H1 (cell line): ENCODE measurements at regions not wholly inside any gene's neighbourhood (a gene's known extent, or its start where the extent isn't known, plus 50 kb on each side); places are given as distances from the start of the nearest gene placed in this dataset.

Experiments
- CTCF ChIA-PET: fragments of 300-600 bp; sonication (Branson Sonifier 250); formaldehyde crosslinking; loops from one replicate; lab custom pipeline; 2021; ENCODE audit not compliant: partially characterized antibody; lab: Charles Lee
- POLR2A ChIA-PET: fragments of 300-600 bp; sonication (Branson Sonifier 250); formaldehyde crosslinking; loops from one replicate; lab custom pipeline; 2021; ENCODE audit warnings: inconsistent platforms; ENCODE audit not compliant: partially characterized antibody; lab: Charles Lee
- DNase-seq, 2 experiments: peaks; one replicate each; pipeline versions ENCODE4 v3.0.0 to v3.0.0-alpha.2; 2010 to 2022; ENCODE audit warnings: low spot score in 2 of 2, low read depth in 1 of 2, mixed read lengths in 1 of 2
- FAIRE-seq: peaks from 2 replicates; lab custom pipeline; 2011; peaks lifted over from hg19 to GRCh38; lab: Jason Lieb, UNC
- H2AFZ ChIP-seq: 2 replicates; pipeline ENCODE4 v1.8.1; 2012; ENCODE audit warnings: low read length, inconsistent platforms
- H2AK5ac ChIP-seq: 2 replicates; pipeline ENCODE4 v1.6.1; 2013; ENCODE audit warnings: low read depth, low read length
- H2BK120ac ChIP-seq: replicated peaks from 2 replicates; pipeline ENCODE3; 2013; ENCODE audit warnings: low read depth, low read length, inconsistent platforms
- H2BK12ac ChIP-seq: 2 replicates; pipeline ENCODE4 v1.6.1; 2013; ENCODE audit warnings: low read depth, low read length
- H2BK15ac ChIP-seq: 2 replicates; pipeline ENCODE4 v1.6.1; 2013; ENCODE audit warnings: low read length
- H2BK20ac ChIP-seq: 2 replicates; pipeline ENCODE4 v1.6.1; 2013; ENCODE audit warnings: low read length
- H2BK5ac ChIP-seq: 2 replicates; pipeline ENCODE4 v1.6.1; 2013; ENCODE audit warnings: low read depth, low read length
- H3K14ac ChIP-seq: 2 replicates; pipeline ENCODE4 v1.6.1; 2013; ENCODE audit warnings: inconsistent platforms; ENCODE audit not compliant: insufficient read length
- H3K18ac ChIP-seq: 2 replicates; pipeline ENCODE4 v1.6.1; 2013; ENCODE audit warnings: low read length; ENCODE audit errors: extremely low read depth
- H3K23ac ChIP-seq: 2 replicates; pipeline ENCODE4 v1.6.1; 2013; ENCODE audit warnings: inconsistent platforms; ENCODE audit not compliant: insufficient read length
- H3K23me2 ChIP-seq: 2 replicates; pipeline ENCODE4 v1.6.1; 2013; ENCODE audit warnings: low read depth, low read length
- H3K27ac ChIP-seq: 2 replicates; pipeline ENCODE4 v1.6.1; 2011; ENCODE audit warnings: low read depth, low read length, inconsistent platforms
- H3K27me3 ChIP-seq, 4 experiments: replicated peaks in 1 of 4; 1 replicate in 1 of 4; 2 replicates in 3 of 4; pipeline versions ENCODE4 v1.6.1 to v1.8.1; 2011 to 2013; ENCODE audit warnings: low read length in 3 of 4, mild to moderate bottlenecking in 3 of 4, inconsistent platforms in 2 of 4, mixed read lengths in 2 of 4, moderate library complexity in 1 of 4; ENCODE audit not compliant: control insufficient read depth in 3 of 4, insufficient read depth in 3 of 4; ENCODE audit errors: extremely low read depth in 1 of 4
- H3K36me3 ChIP-seq, 4 experiments: 2 replicates each; pipeline versions ENCODE4 v1.6.1 to v1.8.1; 2011 to 2013; ENCODE audit warnings: mild to moderate bottlenecking in 4 of 4, low read length in 3 of 4, moderate library complexity in 2 of 4, control low read depth in 1 of 4, inconsistent platforms in 1 of 4; ENCODE audit not compliant: insufficient read depth in 4 of 4, control insufficient read depth in 2 of 4
- H3K4ac ChIP-seq: replicated peaks from 2 replicates; pipeline ENCODE3; 2013; ENCODE audit warnings: low read length, low read depth, mixed read lengths, inconsistent platforms; ENCODE audit not compliant: insufficient read length
- H3K4me1 ChIP-seq, 4 experiments: replicated peaks in 1 of 4; 1 replicate in 1 of 4; 2 replicates in 3 of 4; pipeline versions ENCODE4 v1.6.1 to v1.8.1; 2011 to 2013; ENCODE audit warnings: low read length in 3 of 4, inconsistent platforms in 2 of 4, mixed read lengths in 1 of 4; ENCODE audit not compliant: insufficient read depth in 4 of 4, control insufficient read depth in 3 of 4
- H3K4me2 ChIP-seq, 2 experiments: 2 replicates each; pipeline versions ENCODE4 v1.6.1 to v1.8.1; 2011 to 2013; ENCODE audit warnings: low read depth in 2 of 2, low read length in 2 of 2, control low read depth in 1 of 2, inconsistent platforms in 1 of 2, mild to moderate bottlenecking in 1 of 2; ENCODE audit not compliant: insufficient read depth in 1 of 2
- H3K4me3 ChIP-seq, 4 experiments: fragments of 200-600, 300-600 bp in 1 of 4; sonication (generic), shearing (Covaris generic), sonication (Bioruptor Twin) in 1 of 4; 2 replicates each; pipeline versions ENCODE4 v1.5.1 to v1.8.1; 2011 to 2016; ENCODE audit warnings: low read length in 4 of 4, low read depth in 3 of 4, control low read depth in 2 of 4, inconsistent platforms in 2 of 4, mild to moderate bottlenecking in 2 of 4, mixed read lengths in 1 of 4, moderate library complexity in 1 of 4; ENCODE audit not compliant: insufficient read depth in 2 of 4; ENCODE audit errors: extremely low read depth in 1 of 4
- H3K56ac ChIP-seq: replicated peaks from 2 replicates; pipeline ENCODE3; 2013; ENCODE audit warnings: low read depth, mild to moderate bottlenecking, mixed read lengths, low read length, inconsistent platforms; ENCODE audit not compliant: insufficient read length
- H3K79me1 ChIP-seq: 2 replicates; pipeline ENCODE4 v1.6.1; 2013; ENCODE audit warnings: low read depth, low read length, control low read depth
- H3K79me2 ChIP-seq, 2 experiments: 2 replicates each; pipeline versions ENCODE4 v1.6.1 to v1.8.1; 2012 to 2013; ENCODE audit warnings: low read length in 2 of 2, mild to moderate bottlenecking in 2 of 2, inconsistent platforms in 1 of 2; ENCODE audit not compliant: insufficient read depth in 2 of 2, control insufficient read depth in 1 of 2
- H3K9ac ChIP-seq, 4 experiments: replicated peaks in 1 of 4; 1 replicate in 1 of 4; 2 replicates in 3 of 4; pipeline versions ENCODE4 v1.6.1 to v1.8.1; 2011 to 2013; ENCODE audit warnings: low read depth in 3 of 4, low read length in 3 of 4, control low read depth in 2 of 4, mild to moderate bottlenecking in 2 of 4, moderate library complexity in 2 of 4, inconsistent platforms in 1 of 4; ENCODE audit errors: extremely low read depth in 1 of 4
- H3K9me3 ChIP-seq, 2 experiments: 2 replicates each; pipeline versions ENCODE4 v1.6.1 to v1.8.1; 2012 to 2013; ENCODE audit warnings: mild to moderate bottlenecking in 2 of 2, moderate library complexity in 2 of 2, control low read depth in 1 of 2, inconsistent platforms in 1 of 2, low read depth in 1 of 2, low read length in 1 of 2, mixed read lengths in 1 of 2; ENCODE audit not compliant: insufficient read depth in 2 of 2
- H4K20me1 ChIP-seq, 2 experiments: replicated peaks in 1 of 2; 2 replicates each; pipeline versions ENCODE3 to v1.8.1; 2011 to 2013; ENCODE audit warnings: inconsistent platforms in 2 of 2, low read length in 2 of 2, mild to moderate bottlenecking in 1 of 2; ENCODE audit not compliant: insufficient read depth in 2 of 2, control insufficient read depth in 1 of 2
- H4K5ac ChIP-seq: 2 replicates; pipeline ENCODE4 v1.6.1; 2013; ENCODE audit warnings: low read length, low read depth, mixed read lengths, inconsistent platforms; ENCODE audit not compliant: insufficient read length
- H4K8ac ChIP-seq: 2 replicates; pipeline ENCODE4 v1.8.0; 2013; ENCODE audit warnings: mild to moderate bottlenecking, moderate library complexity, low read length, inconsistent platforms; ENCODE audit not compliant: insufficient read depth; ENCODE audit errors: extremely low read depth
- H4K91ac ChIP-seq: replicated peaks from 2 replicates; pipeline ENCODE3; 2013; ENCODE audit warnings: low read length, mixed read lengths, inconsistent platforms; ENCODE audit not compliant: insufficient read length
- ATF3 ChIP-seq: IDR thresholded peaks from 2 replicates; pipeline ENCODE4 v1.6.1; 2011; ENCODE audit warnings: low read depth, mild to moderate bottlenecking, low read length; ENCODE audit not compliant: insufficient read depth
- CHD1 ChIP-seq: IDR thresholded peaks from 2 replicates; pipeline ENCODE4 v1.6.1; 2012; ENCODE audit warnings: low read depth, low read length, improper control_type of control experiment
- CREB1 ChIP-seq: IDR thresholded peaks from 2 replicates; pipeline ENCODE4 v1.6.1; 2012; ENCODE audit warnings: inconsistent platforms
- EP300 ChIP-seq, 2 experiments: IDR thresholded peaks; 1 replicate in 1 of 2; 2 replicates in 1 of 2; pipeline ENCODE4 v1.6.1; 2011 to 2012; ENCODE audit warnings: low read depth in 2 of 2, low read length in 2 of 2, mild to moderate bottlenecking in 2 of 2, borderline replicate concordance in 1 of 2, inconsistent platforms in 1 of 2, moderate library complexity in 1 of 2
- GTF2F1 ChIP-seq: IDR thresholded peaks from 2 replicates; pipeline ENCODE4 v1.6.1; 2012; ENCODE audit warnings: low read depth, low read length, improper control_type of control experiment, borderline replicate concordance
- JUND ChIP-seq: IDR thresholded peaks from 2 replicates; pipeline ENCODE4 v1.6.1; 2011; ENCODE audit warnings: mild to moderate bottlenecking, improper control_type of control experiment, low read length
- PHF8 ChIP-seq: fragments of 200-600 bp; sonication (generic); conservative IDR thresholded peaks from 2 replicates; pipeline ENCODE4 v1.7.1; 2012; ENCODE audit warnings: low read depth, mild to moderate bottlenecking, inconsistent platforms, low read length, moderate library complexity
- RAD21 ChIP-seq, 2 experiments: IDR thresholded peaks in 1 of 2; conservative IDR thresholded peaks in 1 of 2; 2 replicates each; pipeline ENCODE4 v1.6.1; 2011; ENCODE audit warnings: low read depth in 2 of 2, low read length in 2 of 2, improper control_type of control experiment in 1 of 2, inconsistent platforms in 1 of 2, mild to moderate bottlenecking in 1 of 2, moderate library complexity in 1 of 2
- RFX5 ChIP-seq: IDR thresholded peaks from 2 replicates; pipeline ENCODE4 v1.6.1; 2011; ENCODE audit warnings: low read depth, low read length, improper control_type of control experiment, borderline replicate concordance
- RNF2 ChIP-seq: fragments of 200-900, 300-1000 bp; sonication (generic); IDR thresholded peaks from 2 replicates; pipeline ENCODE4 v1.7.1; 2016; ENCODE audit warnings: borderline replicate concordance, low read depth, mild to moderate bottlenecking, antibody characterized with exemption, low read length; ENCODE audit not compliant: poor library complexity, severe bottlenecking; ENCODE audit errors: missing control alignments
- RXRA ChIP-seq: IDR thresholded peaks from 2 replicates; pipeline ENCODE4 v1.6.1; 2011; ENCODE audit warnings: low read depth, mild to moderate bottlenecking, low read length, moderate library complexity; ENCODE audit not compliant: insufficient read depth
- SIX5 ChIP-seq: IDR thresholded peaks from 2 replicates; pipeline ENCODE4 v1.6.1; 2011; ENCODE audit warnings: mild to moderate bottlenecking, low read depth, low read length
- SP1 ChIP-seq: IDR thresholded peaks from 2 replicates; pipeline ENCODE4 v1.6.1; 2011; ENCODE audit warnings: low read depth, low read length
- TAF7 ChIP-seq: optimal IDR thresholded peaks from 2 replicates; pipeline ENCODE3; 2011; ENCODE audit warnings: low read depth, mild to moderate bottlenecking, inconsistent platforms, low read length, moderate library complexity, borderline replicate concordance
- WGBS, 2 experiments: shearing (Covaris generic) in 1 of 2; methylation state at CpG; one replicate each; pipeline versions ENCODE4 v1.1.6 to v1.1.7; 2013 to 2015; ENCODE audit warnings: low lambda C conversion rate in 2 of 2, mixed read lengths in 2 of 2, inconsistent platforms in 1 of 2, low coverage in 1 of 2, missing lambda C conversion rate in 1 of 2; ENCODE audit not compliant: insufficient replicate concordance in 2 of 2, insufficient coverage in 1 of 2, insufficient read length in 1 of 2; ENCODE audit errors: extremely low coverage in 1 of 2, missing lambda C conversion rate in 1 of 2; 5-methylcytosine and 5-hydroxymethylcytosine counted together

GRCh38 chr12:77374673-77375072 is 309.3 kb upstream of the E2F7 start:
- Histone ChIP-seq H2BK5ac (no peak overlapping the region), H3K4me3 (no peak overlapping the region), H3K18ac (no peak overlapping the region), H3K14ac (no peak overlapping the region), H4K8ac (no peak overlapping the region), H3K27ac (no peak overlapping the region), H4K20me1 (no peaks in the 10 kb centered on the region), H3K36me3 (no peaks in the 10 kb centered on the region), H3K4me1 (no peaks in the 10 kb centered on the region), H3K23me2 (no peaks in the 10 kb centered on the region), H2BK20ac (no peak overlapping the region), H2BK12ac (no peak overlapping the region), H2BK15ac (no peak overlapping the region), H3K9ac (no peak overlapping the region), H2AFZ (no peak overlapping the region), H3K9me3 (no peaks in the 10 kb centered on the region), H2AK5ac (no peak overlapping the region), H4K5ac (no peak overlapping the region), H3K23ac (no peak overlapping the region), H4K91ac (no peak overlapping the region), H3K79me2 (no peaks in the 10 kb centered on the region), H3K4ac (no peak overlapping the region), H3K4me2 (no peak overlapping the region), H3K56ac (no peak overlapping the region), H3K27me3 (no peaks in the 10 kb centered on the region), H2BK120ac (no peak overlapping the region), H3K79me1 (no peaks in the 10 kb centered on the region)
- WGBS, 2 experiments, result 82% methylated on average over 1 of the region's 1 CpG; no CpG with 5 or more reads in 1 of the 2 experiments
- ChIA-PET POLR2A (no interaction called here), CTCF (interaction anchor here (1.2 kb wide), 1 partner anchor 240 kb away, joined by 4 read pairs; no protein-coding TSS in a partner anchor)
- TF ChIP-seq TAF7, result no peak
- no peak for TF ChIP-seq CREB1
- TF ChIP-seq GTF2F1, result no peak
- no peak for TF ChIP-seq RFX5
- TF ChIP-seq JUND, result no peak
- no peak for TF ChIP-seq CHD1
- TF ChIP-seq EP300 (IDR thresholded peaks at IDR 0.05; ENCODE audit: borderline replicate concordance in 1 of 2, low read depth in 2 of 2, low read length in 2 of 2), result no peak
- TF ChIP-seq PHF8, result no peak
- TF ChIP-seq ATF3, result no peak
- TF ChIP-seq RXRA, result no peak
- no peak for TF ChIP-seq RAD21 (IDR thresholded peaks at IDR 0.05 in 1 of 2, conservative IDR thresholded peaks at IDR 0.05 in 1 of 2; ENCODE audit: low read depth in 2 of 2, low read length in 2 of 2)
- TF ChIP-seq SP1, result no peak
- no peak for TF ChIP-seq RNF2
- TF ChIP-seq SIX5, result no peak
- FAIRE-seq (no peak), DNase-seq (no peak)
